ENCODE measurements at regions not wholly inside any gene's neighbourhood (a gene's known extent, or its start where the extent isn't known, plus 50 kb on each side); places are given as distances from the start of the nearest gene placed in this dataset.
"Not testable (repeated sequence)": the region's sequence is repeated elsewhere in the genome, so short reads cannot be mapped to it uniquely, and the experiment has no call there.

GRCh38 chr3:150357923-150358607, 50.0 kb upstream of the TSC22D2 start:
- no peak for FAIRE-seq

DNA sequence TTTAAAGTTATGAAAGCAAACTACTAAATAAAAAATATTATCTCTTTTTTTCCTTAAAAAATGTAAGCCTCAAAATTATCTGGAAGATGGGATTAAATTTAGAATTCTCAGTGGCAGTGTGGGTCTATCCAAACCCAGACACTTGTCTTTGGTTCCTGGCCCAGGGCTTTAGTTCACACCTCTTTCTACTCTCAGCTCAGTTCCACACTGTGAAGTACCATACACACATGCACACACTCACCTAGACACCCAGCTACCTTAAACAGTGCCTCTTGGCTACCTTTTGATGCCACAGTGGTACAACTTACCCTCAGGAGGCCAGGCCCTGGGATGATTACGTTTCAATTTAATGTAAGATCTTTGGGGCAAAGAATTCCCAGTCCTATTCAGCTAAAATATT, 51.0 kb upstream of the TSC22D2 start:
- FAIRE-seq: no peak

- no peak for FAIRE-seq
Measured at GRCh38 chr3:150355574-150355973, 52.5 kb upstream of the TSC22D2 start.

DNA sequence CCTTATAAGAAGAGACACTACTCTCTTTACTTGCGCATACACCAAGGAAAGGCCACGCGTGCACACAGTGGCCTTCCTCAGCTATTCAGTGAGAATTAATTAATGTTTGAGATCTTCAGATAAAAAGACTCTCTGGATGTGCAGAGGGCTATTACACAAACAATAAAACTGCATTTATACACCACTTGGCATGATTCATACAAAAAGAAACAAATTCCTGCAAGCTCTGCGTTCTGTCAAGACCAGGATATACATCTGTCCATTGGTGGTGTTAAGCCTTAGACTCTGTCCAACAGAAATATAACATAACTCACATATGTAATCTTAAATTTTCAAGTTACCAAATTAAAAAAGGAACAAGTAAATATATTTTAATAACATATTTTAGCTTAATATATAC, 55.2 kb upstream of the TSC22D2 start:
- FAIRE-seq: no peak

DNA sequence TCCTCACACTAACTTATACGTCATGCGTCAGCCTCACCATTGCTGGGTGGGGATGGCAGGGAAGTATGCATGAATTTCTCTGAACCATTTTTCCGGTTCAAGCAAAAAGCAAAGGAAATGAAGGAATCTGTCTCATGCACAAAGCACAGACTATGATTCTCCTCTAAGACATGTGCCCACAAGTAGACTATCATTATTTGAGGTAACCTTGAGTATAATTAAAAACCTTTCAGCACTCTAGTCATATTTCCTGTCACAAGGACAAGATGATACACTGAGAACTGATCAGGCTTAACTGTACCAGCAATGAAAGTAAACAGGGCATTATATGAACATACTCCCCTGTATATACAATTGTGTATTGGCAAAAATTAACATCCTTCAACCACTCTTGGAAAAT, 56.7 kb upstream of the TSC22D2 start:
- no peak for FAIRE-seq

DNA sequence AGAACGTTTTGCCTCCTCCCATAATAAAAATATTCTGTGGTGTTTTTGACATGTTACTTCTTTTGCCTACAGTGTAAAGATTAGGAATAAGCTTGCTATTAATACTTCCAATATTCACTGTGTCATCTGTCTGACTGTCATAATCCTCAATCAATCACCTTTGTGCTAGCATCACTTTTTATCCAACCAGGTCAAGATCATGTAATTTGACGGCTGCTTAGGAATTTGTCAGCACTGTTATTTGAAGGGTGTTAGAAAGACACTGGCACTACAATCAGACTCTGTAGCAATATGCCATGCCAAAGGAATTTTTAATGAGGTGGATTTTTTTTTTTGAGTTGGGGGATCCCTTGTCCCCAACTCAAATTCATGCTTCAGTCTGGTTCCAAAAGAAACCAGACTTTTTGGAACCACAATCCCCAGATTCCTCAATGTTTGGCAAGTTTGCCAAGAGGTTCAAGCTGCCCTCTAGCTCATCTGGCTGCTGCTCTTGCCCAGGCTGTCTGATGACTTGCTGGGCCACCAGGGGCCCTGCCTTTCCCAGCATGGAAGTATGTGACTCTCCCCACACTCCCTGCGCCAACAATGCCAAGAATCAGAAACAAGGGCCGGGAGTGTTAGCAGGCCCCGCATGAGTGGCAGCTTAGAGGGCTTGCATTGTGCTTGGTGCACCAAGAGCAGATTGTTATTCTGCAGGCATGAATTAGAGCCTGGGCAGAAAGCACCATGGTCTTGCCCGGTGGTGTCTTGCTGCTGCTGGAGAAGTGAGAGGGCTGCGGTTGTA, 58.6 kb upstream of the TSC22D2 start:
- no peak for FAIRE-seq

DNA sequence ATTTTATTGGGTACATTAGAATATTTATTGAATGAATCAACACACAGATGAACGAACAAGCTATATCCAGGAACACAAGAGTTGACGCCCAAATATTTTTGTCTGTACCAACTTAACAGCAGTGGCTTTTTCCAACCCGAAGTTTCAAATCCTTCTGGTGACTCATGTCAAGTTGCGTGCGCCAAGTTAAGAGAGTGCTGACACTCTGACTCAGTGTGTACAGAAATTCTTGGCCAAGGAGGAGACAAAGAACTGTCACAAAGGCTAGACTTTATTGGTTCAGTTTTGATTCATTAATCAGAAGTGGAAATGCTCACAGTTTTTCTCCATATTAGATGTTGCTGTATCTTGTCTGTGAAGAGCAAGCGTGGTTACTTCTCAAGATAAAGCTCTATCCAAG, 59.6 kb upstream of the TSC22D2 start:
- no peak for FAIRE-seq

- FAIRE-seq: no peak
Measured at GRCh38 chr3:150346981-150347863, 60.9 kb upstream of the TSC22D2 start.

- no peak for FAIRE-seq
Measured at GRCh38 chr3:150346266-150346665, 61.8 kb upstream of the TSC22D2 start.

DNA sequence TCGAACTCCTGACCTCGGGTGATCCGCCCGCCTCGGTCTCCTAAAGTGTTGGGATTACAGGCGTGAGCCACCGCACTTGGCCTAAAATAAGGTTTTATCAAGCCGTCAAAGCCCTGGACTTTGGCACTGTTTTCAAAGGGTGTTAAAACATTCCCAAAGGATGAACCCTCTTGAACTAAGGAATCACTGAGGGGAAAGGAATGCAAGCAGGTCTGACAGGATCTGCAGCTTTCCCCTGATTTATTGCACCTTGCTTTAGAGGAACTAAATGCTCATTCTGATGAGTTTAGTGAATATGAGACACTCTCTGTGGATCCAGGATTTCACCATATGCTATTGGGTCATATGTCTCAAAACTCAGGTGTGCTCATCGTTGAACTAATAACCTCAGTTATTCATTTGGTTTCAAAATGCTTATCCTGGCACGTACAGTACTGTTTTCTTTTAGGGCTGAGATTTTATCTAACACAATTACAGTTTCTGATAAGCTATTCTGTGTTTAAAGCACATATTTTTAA, 63.0 kb upstream of the TSC22D2 start:
- no peak for FAIRE-seq

DNA sequence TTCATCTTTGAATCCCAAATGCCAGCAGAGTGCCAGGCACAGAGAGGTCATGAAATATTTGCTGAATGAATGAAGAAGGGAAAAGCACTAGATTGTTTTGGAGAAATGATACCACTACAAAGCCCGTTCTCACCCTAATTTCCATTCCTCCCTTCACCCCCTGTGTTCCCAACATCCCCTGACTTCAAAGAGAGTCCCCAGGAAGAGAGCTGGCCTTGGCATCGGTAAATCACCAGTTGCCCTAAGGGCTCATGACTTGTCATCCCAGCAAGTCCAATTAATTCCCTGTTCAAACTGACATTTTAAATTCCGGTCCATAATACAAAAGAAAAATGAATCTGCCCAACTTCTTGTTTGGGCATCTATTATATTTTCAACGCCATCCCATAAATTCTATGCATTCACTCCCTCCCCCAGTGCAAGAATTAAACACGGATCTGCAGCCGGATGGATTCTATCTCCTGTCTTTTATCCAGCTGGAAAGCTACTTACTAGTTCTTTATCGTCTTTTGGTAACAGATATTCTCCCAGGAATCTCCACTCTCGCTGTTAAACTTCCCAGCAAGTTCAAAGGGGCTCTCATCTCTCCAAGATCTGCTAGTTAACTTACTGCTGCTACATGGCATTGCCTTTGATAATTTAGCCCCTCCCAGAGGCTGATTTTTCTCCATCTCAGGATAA, 63.9 kb upstream of the TSC22D2 start:
- FAIRE-seq: no peak

GRCh38 chr3:150342896-150343467, 65.1 kb upstream of the TSC22D2 start:
- FAIRE-seq: no peak

DNA sequence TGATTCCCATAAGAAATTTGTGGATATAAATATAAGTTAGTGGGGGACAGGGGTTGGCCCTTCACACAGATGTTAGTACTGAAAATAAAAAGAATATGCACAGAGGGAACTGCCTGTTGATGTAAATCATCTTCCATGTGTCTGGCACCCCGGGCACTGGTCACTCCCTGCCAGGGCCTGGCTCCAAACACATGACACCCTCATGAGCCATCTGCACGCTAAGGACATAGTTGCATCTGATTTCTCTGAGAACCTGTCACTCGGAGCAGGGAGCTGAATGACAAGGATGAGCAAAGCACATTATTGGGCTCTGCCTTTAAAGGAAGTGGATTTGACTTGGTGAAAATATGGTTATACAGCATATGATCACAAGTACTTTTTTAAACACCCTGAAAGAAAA, 66.2 kb upstream of the TSC22D2 start:
- no peak for FAIRE-seq

DNA sequence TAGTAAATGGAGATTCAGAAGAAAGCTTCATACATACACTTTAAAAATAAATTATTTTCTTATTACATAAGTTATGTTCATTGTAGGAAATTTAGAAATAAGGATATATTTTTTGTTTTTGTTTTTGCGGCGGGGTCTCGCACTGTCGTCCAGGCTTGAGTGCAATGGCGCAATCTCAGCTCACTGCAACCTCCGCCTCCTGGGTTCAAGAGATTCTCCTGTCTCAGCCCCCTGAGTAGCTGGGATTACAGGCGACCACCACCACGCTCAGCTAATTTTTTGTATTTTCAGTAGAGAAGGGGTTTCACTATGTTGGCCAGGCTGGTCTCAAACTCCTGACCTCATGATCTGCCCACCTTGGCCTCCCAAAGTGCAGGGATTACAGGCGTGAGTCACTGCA, 71.7 kb upstream of the TSC22D2 start:
- not testable (repeated sequence) for FAIRE-seq

GRCh38 chr3:150335631-150336030, 72.5 kb upstream of the TSC22D2 start:
- no peak for FAIRE-seq

DNA sequence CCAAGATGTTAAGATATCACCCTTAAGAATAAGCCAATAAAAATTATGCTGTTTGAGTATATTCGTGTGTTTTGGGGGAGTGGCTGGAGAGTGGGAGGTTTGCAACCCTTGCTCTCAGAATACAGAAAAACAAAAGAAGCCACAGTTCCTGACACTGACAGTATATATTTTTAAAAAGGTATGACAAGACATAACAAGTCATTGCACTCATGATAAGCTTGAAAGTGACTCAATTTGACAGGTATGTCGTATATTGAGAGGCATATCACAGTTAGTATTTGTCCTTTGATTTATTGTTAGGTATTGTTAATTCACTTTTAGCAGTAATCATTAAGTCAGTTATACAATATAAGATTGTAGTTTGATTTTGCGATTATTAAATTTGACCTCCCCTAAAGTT, 73.1 kb upstream of the TSC22D2 start:
- no peak for FAIRE-seq

GRCh38 chr3:150333477-150333876, 74.6 kb upstream of the TSC22D2 start:
- FAIRE-seq: no peak

DNA sequence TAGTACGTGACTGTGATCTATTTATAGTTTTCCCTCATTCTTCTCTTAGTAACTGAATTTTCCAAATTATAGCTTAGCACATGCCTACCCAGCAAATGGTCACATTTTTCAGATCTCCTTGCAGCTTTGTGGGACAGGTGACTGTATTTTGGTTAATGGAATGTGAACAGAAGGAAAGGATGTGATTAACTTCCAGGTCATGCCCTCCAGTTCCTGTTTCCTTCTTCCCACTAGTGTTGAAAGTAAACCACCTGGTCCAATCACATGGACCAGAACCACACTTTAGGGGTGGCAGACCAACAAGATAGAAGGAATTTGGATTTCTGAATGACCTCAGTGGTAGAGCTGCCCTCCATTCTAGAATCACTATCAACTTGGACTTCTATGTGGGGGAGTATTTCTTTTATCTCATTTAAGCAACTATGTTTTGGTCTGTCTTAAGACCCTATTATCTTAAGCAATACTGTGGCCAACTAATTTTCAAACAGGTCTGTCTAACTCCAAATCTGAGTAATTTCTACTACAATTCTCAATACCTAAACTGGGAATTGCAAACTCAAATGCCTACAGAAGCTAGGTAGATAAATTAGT, 76.0 kb upstream of the TSC22D2 start:
- FAIRE-seq: no peak

DNA sequence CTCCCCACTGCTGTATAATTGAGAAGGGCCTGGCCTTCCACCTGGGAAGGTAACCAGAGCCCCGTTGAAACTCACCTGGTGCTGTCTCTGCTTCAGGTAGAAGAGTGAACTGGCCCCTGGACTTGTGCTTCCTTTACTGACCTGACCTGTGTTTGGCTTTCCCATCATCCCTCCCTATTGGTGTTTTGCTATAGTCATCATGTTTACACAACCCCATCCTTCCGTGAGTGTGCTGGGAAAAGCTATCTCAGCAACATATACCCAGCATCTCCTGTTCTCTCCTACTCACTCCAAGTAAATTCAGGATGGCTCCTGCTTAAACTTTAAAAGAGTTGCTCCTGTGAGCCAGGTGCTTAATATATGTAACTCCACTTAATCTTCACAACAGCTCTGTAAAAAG, 77.2 kb upstream of the TSC22D2 start:
- FAIRE-seq: no peak

GRCh38 chr3:150330174-150330573, 77.9 kb upstream of the TSC22D2 start:
- FAIRE-seq: no peak

DNA sequence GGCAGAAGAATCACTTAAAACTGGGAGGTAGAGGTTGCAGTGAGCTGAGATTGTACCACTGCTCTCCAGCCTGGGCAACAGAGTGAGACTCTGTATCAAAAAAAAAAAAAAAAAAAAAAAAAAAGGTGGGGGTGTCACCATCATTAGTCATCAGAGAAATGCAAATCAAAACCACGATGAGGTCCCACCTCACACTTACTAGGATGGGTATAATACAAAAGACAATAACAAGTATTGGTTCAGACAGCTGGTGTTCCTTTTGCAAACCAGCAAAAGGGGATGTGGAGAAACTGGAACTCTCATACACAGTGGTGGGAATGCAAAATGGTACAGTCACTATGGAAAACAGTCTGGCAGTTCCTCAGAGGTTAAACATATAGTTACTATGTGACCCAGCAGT, 78.7 kb upstream of the TSC22D2 start:
- FAIRE-seq: no peak

DNA sequence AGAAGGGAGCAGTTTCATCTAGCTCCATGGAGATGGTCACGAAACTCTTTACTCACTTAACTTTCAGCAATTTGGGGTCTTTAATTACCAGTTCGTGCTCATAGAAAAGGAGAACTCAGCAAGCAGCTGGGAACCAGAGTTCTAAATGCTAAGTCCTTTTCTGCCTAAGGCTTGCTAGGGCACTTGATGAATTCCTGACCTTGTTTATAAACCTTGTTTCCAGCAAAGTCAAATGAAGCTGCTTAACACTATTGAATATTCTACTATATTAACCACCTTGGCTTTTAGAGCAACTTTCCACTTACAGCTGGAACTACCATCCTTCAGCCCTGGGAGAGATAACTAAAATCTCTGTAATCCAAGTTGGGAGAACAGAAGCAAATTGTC, 79.5 kb upstream of the TSC22D2 start:
- no peak for FAIRE-seq

All from endometrium (tissue), 2 donors.